SKM-1 (cell line): ENCODE measurements at regions not wholly inside any gene's neighbourhood (a gene's known extent, or its start where the extent isn't known, plus 50 kb on each side); places are given as distances from the start of the nearest gene placed in this dataset.

Experiments used
- DNase-seq: peaks from one replicate; lab custom pipeline; 2025; ENCODE audit not compliant: unreplicated experiment; lab: John Stamatoyannopoulos, UW

- no peak for DNase-seq
Measured at GRCh38 chr2:223368481-223368880, 233.7 kb downstream of the SCG2 start.

DNA sequence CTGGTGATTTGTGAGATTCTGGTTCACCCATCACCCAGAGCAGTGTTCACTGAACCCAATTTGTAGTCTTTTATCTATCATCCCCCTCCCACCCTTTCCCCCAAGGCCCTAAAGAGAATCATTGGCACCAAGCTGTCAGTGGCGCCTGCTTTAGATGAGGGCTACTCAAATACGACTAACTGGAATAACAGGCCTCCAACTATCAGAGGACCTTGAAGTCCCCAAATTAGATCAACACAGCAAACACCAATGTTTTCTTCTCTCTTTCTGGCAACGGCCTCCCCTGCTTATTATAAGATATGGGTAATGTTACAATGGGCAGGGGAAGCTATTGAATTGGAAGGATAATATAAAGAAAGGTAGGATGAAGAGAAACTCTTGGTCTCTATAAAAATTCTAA, 232.3 kb downstream of the SCG2 start:
- no peak for DNase-seq

GRCh38 chr2:223383315-223383714, 218.8 kb downstream of the SCG2 start:
- no peak for DNase-seq

- no peak for DNase-seq
Measured at GRCh38 chr2:223386189-223386588, 216.0 kb downstream of the SCG2 start.

GRCh38 chr2:223386984-223387383, 215.2 kb downstream of the SCG2 start:
- DNase-seq = no peak

DNA sequence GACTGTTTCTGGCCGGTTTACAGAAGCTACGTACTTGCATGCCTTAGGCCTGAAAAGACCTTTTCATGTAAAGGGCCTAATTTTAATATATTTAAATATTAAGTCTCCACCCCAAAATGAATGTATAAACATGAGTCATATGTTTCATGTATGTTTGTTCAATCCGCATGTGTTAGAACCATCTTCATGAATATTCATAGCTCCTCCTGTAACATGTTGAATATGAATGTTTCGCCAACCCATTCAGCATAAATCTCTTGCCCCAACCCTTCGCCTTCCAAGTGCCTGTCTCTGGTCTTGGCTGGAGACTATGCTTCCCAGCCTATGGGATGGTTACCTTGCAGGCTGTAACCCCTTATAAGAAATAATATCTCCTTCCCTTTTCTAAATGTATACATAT, 212.5 kb downstream of the SCG2 start:
- DNase-seq = no peak

- no peak for DNase-seq
Measured at GRCh38 chr2:223396993-223397392, 205.2 kb downstream of the SCG2 start.

- DNase-seq = no peak
Measured at GRCh38 chr2:223399357-223399957, 202.7 kb downstream of the SCG2 start.

- DNase-seq = no peak
Measured at GRCh38 chr2:223404616-223405015, 197.5 kb downstream of the SCG2 start.

DNA sequence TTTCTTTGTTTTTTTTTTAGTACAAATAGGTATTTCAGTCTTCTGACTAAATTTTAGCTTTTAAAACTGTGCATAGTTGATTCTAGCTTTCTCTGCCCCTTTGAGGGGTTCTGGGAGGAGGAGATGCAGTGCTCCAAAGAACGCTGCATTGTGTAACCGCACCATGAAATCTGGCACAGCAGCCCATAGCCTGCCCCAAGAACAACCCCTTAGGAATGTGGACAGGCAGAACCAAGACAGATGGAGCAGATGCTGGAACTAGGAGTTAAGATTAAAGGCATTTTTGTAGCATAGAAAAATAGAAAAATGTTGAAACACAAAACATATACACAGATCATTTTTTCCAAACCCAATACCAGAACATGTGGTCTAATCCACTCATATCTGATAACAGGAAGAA, 187.5 kb downstream of the SCG2 start:
- DNase-seq = no peak

GRCh38 chr2:223415071-223415470, 187.1 kb downstream of the SCG2 start:
- DNase-seq = no peak

- DNase-seq = no peak
Measured at GRCh38 chr2:223416815-223417610, 185.1 kb downstream of the SCG2 start.

DNA sequence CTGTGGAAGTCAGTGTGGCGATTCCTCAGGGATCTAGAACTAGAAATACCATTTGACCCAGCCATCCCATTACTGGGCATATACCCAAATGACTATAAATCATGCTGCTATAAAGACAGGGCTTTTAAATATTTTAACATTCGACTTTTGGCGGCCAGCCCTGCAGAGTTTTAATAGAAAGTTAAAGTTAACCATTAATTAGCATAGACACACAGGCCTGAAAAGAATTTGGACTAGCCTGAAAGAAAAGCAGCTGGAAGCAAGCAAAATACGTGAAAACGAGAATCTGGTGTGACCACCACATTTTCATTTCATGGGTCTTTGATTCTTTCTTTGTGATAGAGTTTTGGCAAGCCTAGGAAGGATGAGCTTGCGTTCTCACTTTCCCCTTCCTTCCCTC, 184.0 kb downstream of the SCG2 start:
- no peak for DNase-seq

- no peak for DNase-seq
Measured at GRCh38 chr2:223418604-223419199, 183.5 kb downstream of the SCG2 start.

DNA sequence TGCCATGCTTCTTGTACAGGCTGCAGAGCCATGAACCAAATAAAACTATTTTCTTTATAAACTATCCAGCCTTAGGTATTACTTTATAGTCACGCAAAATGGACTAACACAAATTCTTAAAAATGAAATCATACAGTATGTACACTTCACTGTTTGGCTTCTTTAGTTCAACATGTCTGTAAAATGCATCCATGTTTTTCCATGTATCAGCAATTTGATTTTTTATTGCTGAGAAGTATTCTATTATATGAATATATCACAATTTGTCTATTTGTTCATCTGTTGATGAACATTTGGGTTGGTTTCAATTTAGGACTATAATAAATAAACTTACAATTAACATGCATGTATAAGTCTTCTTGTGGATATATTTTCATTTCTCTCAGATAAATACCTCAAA, 182.1 kb downstream of the SCG2 start:
- no peak for DNase-seq

GRCh38 chr2:223431479-223431878, 170.7 kb downstream of the SCG2 start:
- no peak for DNase-seq

GRCh38 chr2:223433461-223433860, 168.7 kb downstream of the SCG2 start:
- DNase-seq = no peak

DNA sequence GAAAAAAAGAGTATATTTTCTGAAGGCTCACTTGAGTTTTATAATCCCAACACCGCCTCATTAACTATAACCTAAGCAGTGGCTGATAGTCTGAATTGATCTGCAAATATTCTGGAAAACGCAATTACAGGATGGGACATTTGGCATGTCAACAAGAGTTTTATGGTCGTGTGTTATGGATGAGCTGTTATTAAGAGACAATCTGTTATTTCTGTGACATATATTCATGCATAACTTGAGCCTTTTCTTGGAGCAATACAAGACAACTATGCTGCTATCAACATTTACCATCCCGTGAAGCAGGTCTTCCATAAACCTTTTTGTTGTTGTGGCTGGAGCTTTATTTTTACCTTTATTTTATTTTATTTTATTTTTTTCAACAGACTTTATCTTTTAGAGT, 164.4 kb downstream of the SCG2 start:
- DNase-seq = no peak

DNA sequence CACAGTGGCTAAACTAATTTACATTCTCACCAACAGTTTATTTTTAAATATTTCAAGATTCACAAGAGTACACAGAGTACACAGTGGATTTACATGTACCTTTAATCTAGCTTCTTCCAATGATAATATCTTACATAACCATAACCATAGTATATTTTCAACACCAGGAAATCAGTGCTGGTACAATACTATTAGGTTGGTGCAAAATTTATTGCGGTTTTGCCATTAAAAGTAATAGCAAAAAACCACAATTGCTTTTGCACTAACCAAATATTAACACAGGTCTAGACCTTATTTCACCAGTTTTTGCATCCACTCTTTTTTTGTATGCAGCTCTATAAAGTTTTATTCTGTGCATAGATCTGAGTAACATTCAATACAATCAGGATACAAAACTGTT, 163.0 kb downstream of the SCG2 start:
- no peak for DNase-seq

DNA sequence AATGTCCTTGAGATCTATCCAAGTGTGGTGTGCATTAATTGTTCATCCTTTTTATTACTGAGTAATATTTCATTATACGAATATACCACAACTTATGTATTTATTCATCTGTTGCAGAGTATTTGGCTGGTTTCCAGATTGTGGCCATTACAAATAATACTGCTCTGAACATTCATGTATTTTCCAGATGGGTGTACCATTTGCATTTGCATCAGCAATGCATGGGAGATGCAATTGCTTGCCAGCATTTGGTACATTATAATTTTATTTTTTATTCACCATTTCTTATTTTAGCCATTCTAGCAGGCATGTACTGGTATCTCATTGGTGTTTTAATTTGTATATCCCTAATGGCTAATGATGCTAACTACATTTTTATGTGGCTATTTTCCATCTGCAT, 162.4 kb downstream of the SCG2 start:
- DNase-seq = no peak

DNA sequence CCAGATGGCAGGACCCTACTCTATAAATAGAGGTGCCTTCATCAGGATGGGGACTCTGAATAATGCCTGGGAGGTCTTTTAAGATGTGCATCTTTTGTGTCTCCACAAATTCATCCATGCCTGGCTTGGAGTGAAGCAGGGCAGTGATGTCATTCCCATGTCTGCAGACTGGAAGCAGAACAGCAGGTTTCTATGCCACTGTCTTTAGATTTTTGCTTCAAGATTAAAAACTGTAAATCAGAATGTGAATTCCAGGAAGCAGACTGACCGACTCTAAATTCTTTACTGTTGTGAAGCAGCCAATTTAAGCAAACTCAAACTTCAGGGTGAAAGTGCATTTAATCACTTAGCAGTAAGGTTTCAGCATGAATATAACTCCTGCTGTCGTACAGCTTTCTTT, 159.3 kb downstream of the SCG2 start:
- no peak for DNase-seq

GRCh38 chr2:223450246-223450645, 151.9 kb downstream of the SCG2 start:
- DNase-seq = no peak
